GM12891 (cell line): ENCODE measurements at regions not wholly inside any gene's neighbourhood (a gene's known extent, or its start where the extent isn't known, plus 50 kb on each side); places are given as distances from the start of the nearest gene placed in this dataset.
"Not testable (repeated sequence)": the region's sequence is repeated elsewhere in the genome, so short reads cannot be mapped to it uniquely, and the experiment has no call there.

Source experiments
- PAX5 ChIP-seq: IDR thresholded peaks from 2 replicates; pipeline ENCODE4 v1.6.1; 2011; ENCODE audit warnings: low read length, moderate library complexity, mild to moderate bottlenecking; ENCODE audit not compliant: insufficient read depth, severe bottlenecking
- POLR2A ChIP-seq: IDR thresholded peaks from 2 replicates; pipeline ENCODE4 v1.6.1; 2011; ENCODE audit warnings: low read depth, low read length, control low read depth
- POLR2AphosphoS5 ChIP-seq: IDR thresholded peaks from 2 replicates; pipeline ENCODE4 v1.6.1; 2011; ENCODE audit warnings: low read depth, low read length, control low read depth
- POU2F2 ChIP-seq: IDR thresholded peaks from 2 replicates; pipeline ENCODE4 v1.6.1; 2011; ENCODE audit warnings: low read depth, mild to moderate bottlenecking, control low read depth, low read length, moderate library complexity
- SPI1 ChIP-seq: IDR thresholded peaks from 2 replicates; pipeline ENCODE4 v1.6.1; 2011; ENCODE audit warnings: low read depth, low read length, control low read depth
- TAF1 ChIP-seq: IDR thresholded peaks from 2 replicates; pipeline ENCODE4 v1.6.1; 2011; ENCODE audit warnings: low read depth, low read length, control low read depth

DNA sequence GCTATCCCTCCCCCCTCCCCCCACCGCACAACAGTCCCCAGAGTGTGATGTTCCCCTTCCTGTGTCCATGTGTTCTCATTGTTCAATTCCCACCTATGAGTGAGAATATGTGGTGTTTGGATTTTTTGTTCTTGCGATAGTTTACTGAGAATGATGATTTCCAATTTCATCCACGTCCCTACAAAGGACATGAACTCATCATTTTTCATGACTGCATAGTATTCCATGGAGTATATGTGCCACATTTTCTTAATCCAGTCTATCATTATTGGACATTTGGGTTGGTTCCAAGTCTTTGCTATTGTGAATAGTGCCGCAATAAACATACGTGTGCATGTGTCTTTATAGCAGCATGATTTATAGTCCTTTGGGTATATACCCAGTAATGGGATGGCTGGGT, 342.0 kb upstream of the KIAA1217 start:
- TF ChIP-seq POLR2A, POLR2AphosphoS5, TAF1, SPI1, PAX5, POU2F2: not testable (repeated sequence)
